ENCODE measurements at regions not wholly inside any gene's neighbourhood (a gene's known extent, or its start where the extent isn't known, plus 50 kb on each side); places are given as distances from the start of the nearest gene placed in this dataset.
A peak's percentile ranks its signal among the peaks of the same experiment; 100 is the strongest.

DNA sequence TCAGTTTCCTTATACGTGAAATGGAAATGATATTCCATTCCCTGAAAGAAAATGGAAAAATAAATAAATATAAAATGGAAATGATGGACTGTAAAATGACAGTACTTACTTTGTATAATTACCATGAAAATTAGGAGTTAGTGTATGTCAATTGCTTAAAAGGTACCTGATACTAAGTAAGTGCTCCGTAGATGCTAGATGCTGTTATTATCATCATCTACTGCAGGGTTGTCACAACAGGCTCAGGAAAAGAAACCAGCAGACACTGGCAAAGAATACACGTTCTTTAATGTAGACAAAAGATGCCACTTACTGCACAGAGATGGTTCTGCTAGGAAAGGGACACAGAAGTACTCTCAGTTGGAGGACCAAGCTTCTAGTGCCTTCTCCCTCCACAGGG lies 64.0 kb upstream of the KCNN2 start:
- DNase-seq = peak; percentile 6

DNA sequence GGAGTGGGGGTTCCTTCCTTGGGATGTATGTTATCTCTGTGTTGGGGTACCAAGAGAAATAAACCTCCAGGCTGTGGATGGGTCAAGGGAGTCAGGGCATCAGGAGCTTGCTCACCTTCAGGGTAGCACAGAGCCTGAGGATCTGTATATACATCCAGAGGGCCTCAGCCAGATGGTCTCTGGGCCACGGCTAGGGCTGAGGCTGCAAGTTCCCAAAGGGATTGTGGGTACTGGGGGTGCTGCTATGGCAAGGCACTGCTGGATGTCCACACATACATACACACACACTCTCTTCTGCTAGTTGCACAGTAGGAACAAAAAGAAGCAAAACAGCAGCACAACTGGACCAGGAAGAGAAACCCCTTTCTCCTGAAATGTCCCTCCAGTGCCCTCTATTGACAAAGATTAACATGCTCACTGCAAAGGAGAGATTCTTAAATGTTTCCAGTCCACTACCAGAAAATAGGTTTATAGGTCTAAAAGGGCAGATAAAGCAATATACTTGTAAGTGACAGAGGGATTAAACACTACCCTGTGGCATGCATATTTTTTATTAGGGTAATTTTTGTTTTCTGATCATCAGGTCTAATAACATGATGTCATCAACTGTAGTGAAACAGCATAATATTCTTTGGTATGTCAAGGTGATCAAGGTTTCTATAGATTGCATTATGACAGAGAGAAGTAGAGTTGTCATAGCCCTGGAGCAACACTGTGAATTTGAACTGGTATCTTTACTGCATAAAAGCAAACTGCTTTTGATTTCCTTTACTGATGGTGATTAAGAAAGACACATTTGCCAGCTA lies 56.3 kb upstream of the KCNN2 start:
- DNase-seq = peak; percentile 21

- DNase-seq = peak; percentile 38
These were observed 53.9 kb upstream of the KCNN2 start for GRCh38 chr5:114308017-114308416.

GRCh38 chr5:114308508-114308907 lies 53.4 kb upstream of the KCNN2 start:
- no peak for DNase-seq

DNA sequence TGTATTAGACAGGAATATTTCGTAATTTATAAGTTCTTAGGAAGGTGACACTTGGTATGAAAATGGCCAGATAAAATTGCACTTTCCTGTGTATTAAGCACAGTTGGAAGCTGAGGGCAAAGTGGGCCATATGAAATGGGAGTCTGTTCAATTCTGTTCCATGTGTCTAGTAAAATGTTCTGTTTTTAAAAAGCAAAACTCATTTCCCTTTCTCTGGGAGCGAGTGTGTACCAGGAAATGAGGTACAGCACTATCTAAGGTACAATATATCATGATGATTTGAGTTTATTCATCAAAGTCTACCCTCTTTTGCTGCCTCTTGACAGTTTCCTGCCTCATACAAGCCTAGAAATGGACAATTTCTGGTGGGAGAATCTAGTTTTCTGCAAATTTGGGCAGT lies 51.2 kb upstream of the KCNN2 start:
- no peak for DNase-seq

- DNase-seq = no peak
These were observed 50.6 kb upstream of the KCNN2 start for GRCh38 chr5:114311281-114311680.

GRCh38 chr5:114311968-114312367 lies 49.9 kb upstream of the KCNN2 start:
- no peak for DNase-seq
